CD4-positive, alpha-beta T cell treated with Interleukin-1 beta for 1 hour (primary cell): ENCODE measurements at regions not wholly inside any gene's neighbourhood (a gene's known extent, or its start where the extent isn't known, plus 50 kb on each side); places are given as distances from the start of the nearest gene placed in this dataset.

Experiments used
- DNase-seq, 2 donors: peaks; one replicate each; pipeline ENCODE4 v3.0.0-alpha.2; 2020 to 2022

DNA sequence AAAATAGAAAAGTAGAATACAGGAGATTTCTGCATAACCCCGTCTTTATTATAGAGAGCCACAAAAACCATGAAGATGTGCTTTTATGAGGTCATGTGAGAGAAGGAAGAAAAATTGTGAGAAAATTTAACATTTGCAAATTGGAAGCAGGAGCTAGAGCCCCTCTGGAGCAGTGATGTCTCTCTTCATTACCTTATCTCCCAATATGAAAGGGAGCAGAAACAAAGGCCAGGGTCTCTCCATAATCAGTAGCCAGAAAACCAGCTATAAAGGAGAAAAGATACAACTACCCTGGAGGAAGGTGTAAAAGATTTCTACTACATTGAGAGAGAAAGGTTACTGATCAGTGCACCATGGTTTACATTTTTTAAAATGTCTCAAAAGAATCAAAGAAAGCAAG, 53.2 kb upstream of the ITGA1 start:
- DNase-seq: no peak

GRCh38 chr5:52735139-52735538, 52.6 kb upstream of the ITGA1 start:
- no peak for DNase-seq
